DOHH2 (cell line): ENCODE measurements at regions not wholly inside any gene's neighbourhood (a gene's known extent, or its start where the extent isn't known, plus 50 kb on each side); places are given as distances from the start of the nearest gene placed in this dataset.

ENCODE experiments used
- H3F3A ChIP-seq: fragments of 200-600 bp; sonication (generic), shearing (Covaris generic); 2 replicates; pipeline ENCODE4 v1.6.0; 2016; ENCODE audit warnings: antibody characterized with exemption, mild to moderate bottlenecking; ENCODE audit not compliant: control insufficient read depth, insufficient read depth
- H3K27ac ChIP-seq: fragments of 200-600 bp; sonication (generic); 2 replicates; pipeline ENCODE4 v1.5.1; 2014; ENCODE audit warnings: low read depth, mild to moderate bottlenecking, low read length, moderate library complexity
- H3K27me3 ChIP-seq: fragments of 200-600 bp; sonication (generic); 2 replicates; pipeline ENCODE4 v1.6.1; 2014; ENCODE audit warnings: mild to moderate bottlenecking, low read length, mixed read lengths; ENCODE audit not compliant: control insufficient read depth
- H3K36me3 ChIP-seq: fragments of 200-600 bp; sonication (generic); 2 replicates; pipeline ENCODE4 v1.6.1; 2014; ENCODE audit warnings: mild to moderate bottlenecking, low read length, moderate library complexity, mixed read lengths; ENCODE audit not compliant: control insufficient read depth
- H3K4me1 ChIP-seq: fragments of 200-600 bp; sonication (generic); 2 replicates; pipeline ENCODE4 v1.6.1; 2014; ENCODE audit warnings: mild to moderate bottlenecking, low read length, mixed read lengths; ENCODE audit not compliant: control insufficient read depth
- H3K4me2 ChIP-seq: fragments of 200-600 bp; sonication (generic); 2 replicates; pipeline ENCODE4 v1.6.0; 2014; ENCODE audit warnings: mild to moderate bottlenecking, low read length, moderate library complexity
- H3K4me3 ChIP-seq: fragments of 200-600 bp; sonication (generic); 2 replicates; pipeline ENCODE4 v1.5.1; 2014; ENCODE audit warnings: mild to moderate bottlenecking, low read length, mixed read lengths
- H3K79me2 ChIP-seq: fragments of 200-600 bp; sonication (generic); 2 replicates; pipeline ENCODE4 v1.6.1; 2014; ENCODE audit warnings: mild to moderate bottlenecking, low read length, mixed read lengths; ENCODE audit not compliant: control insufficient read depth
- H3K9me2 ChIP-seq: fragments of 200-600 bp; sonication (generic); replicated peaks from 2 replicates; pipeline ENCODE4 v1.6.1; 2014; ENCODE audit warnings: mild to moderate bottlenecking, low read length, mixed read lengths; ENCODE audit not compliant: control insufficient read depth
- H3K9me3 ChIP-seq: fragments of 200-600 bp; sonication (generic); 2 replicates; pipeline ENCODE4 v1.6.1; 2014; ENCODE audit warnings: antibody characterized with exemption, low read length, mixed read lengths; ENCODE audit not compliant: control insufficient read depth, insufficient read depth
- H4K20me1 ChIP-seq: fragments of 200-600 bp; sonication (generic); 2 replicates; pipeline ENCODE4 v1.6.0; 2014; ENCODE audit warnings: low read depth, mild to moderate bottlenecking, antibody characterized with exemption, low read length, moderate library complexity; ENCODE audit not compliant: control insufficient read depth, insufficient read depth
- EZH2phosphoT487 ChIP-seq: fragments of 200-600 bp; sonication (generic); IDR thresholded peaks from 2 replicates; pipeline ENCODE4 v1.6.1; 2017; ENCODE audit warnings: borderline replicate concordance, mild to moderate bottlenecking, antibody characterized with exemption, low read length, moderate library complexity, mixed read lengths
- TF ChIP-seq, protein P1 (sequence below): fragments of 200-600 bp; sonication (generic); IDR thresholded peaks from one replicate; pipeline ENCODE4 v1.5.1; 2014; ENCODE audit warnings: antibody characterized with exemption, mild to moderate bottlenecking, low read depth, low read length; ENCODE audit not compliant: poor library complexity, severe bottlenecking

DNA sequence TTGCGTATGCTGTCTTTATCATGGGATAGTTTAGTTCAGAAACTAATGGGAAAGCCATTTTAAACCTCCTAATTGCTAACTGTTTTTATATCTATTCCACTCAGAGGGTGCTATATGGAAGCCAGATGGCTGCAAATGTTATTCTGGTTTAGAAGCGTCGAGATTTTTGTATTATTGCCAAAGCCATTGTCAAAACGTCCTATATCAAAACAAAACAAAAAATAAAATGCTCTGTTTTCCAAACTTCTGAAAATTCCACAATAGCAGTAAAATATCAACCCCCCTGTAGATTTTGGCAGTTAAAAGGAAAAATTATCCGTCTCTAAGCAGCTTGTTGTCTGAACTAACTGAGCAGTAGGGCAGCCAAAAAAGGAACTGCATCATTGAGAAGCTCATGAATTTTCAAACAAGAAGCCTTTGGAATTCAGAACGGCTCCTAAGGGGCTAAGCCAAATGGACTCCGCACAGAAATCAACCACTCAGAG, 195.4 kb upstream of the CWC22 start:
- no peaks in the 10 kb centered on the region for H3K79me2 ChIP-seq
- no peaks in the 10 kb centered on the region for H3K36me3 ChIP-seq
- no peak overlapping the region for H3K4me3 ChIP-seq
- no peak overlapping the region for H3K4me2 ChIP-seq
- H3K4me1 ChIP-seq, result no peaks in the 10 kb centered on the region
- no peaks in the 10 kb centered on the region for H3K9me2 ChIP-seq
- no peak for TF ChIP-seq EZH2phosphoT487
- TF ChIP-seq, protein P1, sequence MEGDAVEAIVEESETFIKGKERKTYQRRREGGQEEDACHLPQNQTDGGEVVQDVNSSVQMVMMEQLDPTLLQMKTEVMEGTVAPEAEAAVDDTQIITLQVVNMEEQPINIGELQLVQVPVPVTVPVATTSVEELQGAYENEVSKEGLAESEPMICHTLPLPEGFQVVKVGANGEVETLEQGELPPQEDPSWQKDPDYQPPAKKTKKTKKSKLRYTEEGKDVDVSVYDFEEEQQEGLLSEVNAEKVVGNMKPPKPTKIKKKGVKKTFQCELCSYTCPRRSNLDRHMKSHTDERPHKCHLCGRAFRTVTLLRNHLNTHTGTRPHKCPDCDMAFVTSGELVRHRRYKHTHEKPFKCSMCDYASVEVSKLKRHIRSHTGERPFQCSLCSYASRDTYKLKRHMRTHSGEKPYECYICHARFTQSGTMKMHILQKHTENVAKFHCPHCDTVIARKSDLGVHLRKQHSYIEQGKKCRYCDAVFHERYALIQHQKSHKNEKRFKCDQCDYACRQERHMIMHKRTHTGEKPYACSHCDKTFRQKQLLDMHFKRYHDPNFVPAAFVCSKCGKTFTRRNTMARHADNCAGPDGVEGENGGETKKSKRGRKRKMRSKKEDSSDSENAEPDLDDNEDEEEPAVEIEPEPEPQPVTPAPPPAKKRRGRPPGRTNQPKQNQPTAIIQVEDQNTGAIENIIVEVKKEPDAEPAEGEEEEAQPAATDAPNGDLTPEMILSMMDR, result no peak
- H3K27me3 ChIP-seq, result no peaks in the 10 kb centered on the region
- H3K27ac ChIP-seq, result no peak overlapping the region
- H3K9me3 ChIP-seq, result no peaks in the 10 kb centered on the region
- no peaks in the 10 kb centered on the region for H4K20me1 ChIP-seq
- no peaks in the 10 kb centered on the region for H3F3A ChIP-seq

DNA sequence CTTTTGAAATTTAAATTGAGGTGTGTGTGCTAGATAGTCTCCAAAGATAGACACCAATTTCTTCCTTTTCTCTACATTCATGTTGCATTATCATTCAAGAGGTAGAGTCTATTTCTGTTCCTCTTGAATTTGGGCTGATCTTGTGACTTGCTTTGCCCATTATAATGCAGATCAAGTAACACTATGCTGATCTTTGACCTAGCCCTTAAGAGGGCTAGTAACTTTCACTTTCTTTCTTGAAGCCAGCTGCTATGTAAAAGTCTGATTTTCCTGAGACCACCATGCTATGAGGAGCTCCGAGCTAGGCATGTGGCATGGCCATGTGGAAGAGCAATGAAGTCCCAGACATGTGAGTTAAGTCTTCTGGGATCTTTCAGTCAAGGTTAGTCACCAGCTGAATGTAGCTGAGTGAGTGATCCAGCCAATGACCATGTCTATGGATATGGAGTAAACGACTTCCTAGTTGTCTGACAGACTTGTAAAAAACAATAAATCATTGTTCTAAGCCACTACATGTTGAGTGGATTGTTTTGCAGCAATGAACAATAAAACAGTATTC, 189.4 kb upstream of the CWC22 start:
- Histone ChIP-seq H4K20me1 (no peaks in the 10 kb centered on the region), H3K79me2 (no peaks in the 10 kb centered on the region), H3K4me2 (no peak overlapping the region), H3K4me1 (no peaks in the 10 kb centered on the region), H3K36me3 (no peaks in the 10 kb centered on the region), H3F3A (no peaks in the 10 kb centered on the region), H3K27me3 (no peaks in the 10 kb centered on the region), H3K4me3 (no peak overlapping the region), H3K9me3 (no peaks in the 10 kb centered on the region), H3K9me2 (no peaks in the 10 kb centered on the region), H3K27ac (no peak overlapping the region)
- TF ChIP-seq, protein P1, result no peak
- no peak for TF ChIP-seq EZH2phosphoT487

GRCh38 chr2:180195847-180196246, 188.8 kb upstream of the CWC22 start:
- H3K4me2 ChIP-seq, result no peak overlapping the region
- no peaks in the 10 kb centered on the region for H4K20me1 ChIP-seq
- no peaks in the 10 kb centered on the region for H3K27me3 ChIP-seq
- H3K79me2 ChIP-seq, result no peaks in the 10 kb centered on the region
- H3K4me3 ChIP-seq, result no peak overlapping the region
- H3F3A ChIP-seq, result no peaks in the 10 kb centered on the region
- H3K4me1 ChIP-seq, result no peaks in the 10 kb centered on the region
- no peak for TF ChIP-seq EZH2phosphoT487
- TF ChIP-seq, protein P1, result no peak
- no peaks in the 10 kb centered on the region for H3K9me2 ChIP-seq
- no peak overlapping the region for H3K27ac ChIP-seq
- H3K9me3 ChIP-seq, result no peaks in the 10 kb centered on the region
- H3K36me3 ChIP-seq, result no peaks in the 10 kb centered on the region
